ENCODE measurements at regions not wholly inside any gene's neighbourhood (a gene's known extent, or its start where the extent isn't known, plus 50 kb on each side); places are given as distances from the start of the nearest gene placed in this dataset.

GRCh38 chr12:24519759-24520158 lies 429.1 kb downstream of the BCAT1 start:
- Histone ChIP-seq H3K9me3 (replicated peaks in 1 of 2; ENCODE audit: control insufficient read depth in 2 of 2, insufficient read depth in 1 of 2, low read depth in 1 of 2, low read length in 2 of 2) (peaks cover 0 to 59% of the 10 kb centered on the region in 2 donors), H3K4me2 (ENCODE audit: insufficient read depth, low read length, poor library complexity, severe bottlenecking) (no peak overlapping the region), H2BK12ac (ENCODE audit: low read length) (no peak overlapping the region), H3K4me1 (ENCODE audit: control insufficient read depth in 2 of 2, insufficient read depth in 1 of 2, low read depth in 1 of 2, low read length in 2 of 2) (peaks cover 0 to 3% of the 10 kb centered on the region in 2 donors), H2BK5ac (ENCODE audit: low read length) (no peak overlapping the region), H3K14ac (ENCODE audit: low read length) (no peak overlapping the region), H3K23ac (ENCODE audit: low read depth, low read length, poor library complexity) (no peak overlapping the region), H3K18ac (ENCODE audit: low read length) (no peak overlapping the region), H2BK120ac (ENCODE audit: low read depth, low read length) (no peak overlapping the region), H2AFZ (ENCODE audit: low read length) (no peak overlapping the region), H3K79me1 (ENCODE audit: low read depth, low read length) (no peaks in the 10 kb centered on the region), H2BK15ac (ENCODE audit: low read length) (no peak overlapping the region), H3K27me3 (ENCODE audit: control insufficient read depth in 3 of 3, insufficient read depth in 3 of 3, low read depth in 1 of 3, low read length in 3 of 3) (no peaks in the 10 kb centered on the region), H3K36me3 (replicated peaks in 1 of 2; ENCODE audit: control insufficient read depth in 2 of 2, insufficient read depth in 2 of 2, low read length in 2 of 2) (no peaks in the 10 kb centered on the region), H4K8ac (ENCODE audit: low read depth, low read length) (no peak overlapping the region), H3K4ac (ENCODE audit: low read length) (no peak overlapping the region), H3K9ac (ENCODE audit: low read depth, low read length, poor library complexity) (no peak overlapping the region), H3K4me3 (ENCODE audit: low read length in 2 of 2) (no peak overlapping the region), H3K27ac (replicated peaks; ENCODE audit: low read length) (no peak overlapping the region), H2AK5ac (ENCODE audit: low read depth, low read length) (no peak overlapping the region), H4K91ac (ENCODE audit: low read depth, low read length, poor library complexity) (no peak overlapping the region)
- WGBS, 2 donors (ENCODE audit: extremely low coverage in 2 of 2, insufficient read length in 2 of 2, insufficient replicate concordance in 1 of 2): no CpG with 5 or more reads among the region's 1 CpG
- DNase-seq (ENCODE audit: low spot score): no peak

- Histone ChIP-seq H2BK5ac (ENCODE audit: low read length) (no peak overlapping the region), H3K4me2 (ENCODE audit: insufficient read depth, low read length, poor library complexity, severe bottlenecking) (no peak overlapping the region), H3K23ac (ENCODE audit: low read depth, low read length, poor library complexity) (no peak overlapping the region), H2AK5ac (ENCODE audit: low read depth, low read length) (no peak overlapping the region), H2BK15ac (ENCODE audit: low read length) (no peak overlapping the region), H3K79me1 (ENCODE audit: low read depth, low read length) (no peaks in the 10 kb centered on the region), H3K36me3 (replicated peaks in 1 of 2; ENCODE audit: control insufficient read depth in 2 of 2, insufficient read depth in 2 of 2, low read length in 2 of 2) (peaks cover 0 to 4% of the 10 kb centered on the region in 2 donors), H3K9ac (ENCODE audit: low read depth, low read length, poor library complexity) (no peak overlapping the region), H4K8ac (ENCODE audit: low read depth, low read length) (no peak overlapping the region), H3K4me1 (ENCODE audit: control insufficient read depth in 2 of 2, insufficient read depth in 1 of 2, low read depth in 1 of 2, low read length in 2 of 2) (peaks cover 0 to 3% of the 10 kb centered on the region in 2 donors), H2AFZ (ENCODE audit: low read length) (no peak overlapping the region), H3K27me3 (ENCODE audit: control insufficient read depth in 3 of 3, insufficient read depth in 3 of 3, low read depth in 1 of 3, low read length in 3 of 3) (no peaks in the 10 kb centered on the region), H2BK12ac (ENCODE audit: low read length) (no peak overlapping the region), H3K27ac (replicated peaks; ENCODE audit: low read length) (no peak overlapping the region), H3K14ac (ENCODE audit: low read length) (no peak overlapping the region), H3K9me3 (replicated peaks in 1 of 2; ENCODE audit: control insufficient read depth in 2 of 2, insufficient read depth in 1 of 2, low read depth in 1 of 2, low read length in 2 of 2) (peaks cover 2 to 40% of the 10 kb centered on the region in 2 donors), H4K91ac (ENCODE audit: low read depth, low read length, poor library complexity) (no peak overlapping the region), H3K18ac (ENCODE audit: low read length) (no peak overlapping the region), H3K4ac (ENCODE audit: low read length) (no peak overlapping the region), H2BK120ac (ENCODE audit: low read depth, low read length) (no peak overlapping the region), H3K4me3 (ENCODE audit: low read length in 2 of 2) (no peak overlapping the region)
- no peak for DNase-seq (ENCODE audit: low spot score)
- no CpG with 5 or more reads among the region's 1 CpG for WGBS, 2 donors (ENCODE audit: extremely low coverage in 2 of 2, insufficient read length in 2 of 2, insufficient replicate concordance in 1 of 2)
Measured at GRCh38 chr12:24517000-24517399, 431.9 kb downstream of the BCAT1 start.

GRCh38 chr12:24510581-24511125 lies 438.2 kb downstream of the BCAT1 start:
- Histone ChIP-seq H2BK15ac (ENCODE audit: low read length) (no peak overlapping the region), H3K9ac (ENCODE audit: low read depth, low read length, poor library complexity) (no peak overlapping the region), H3K79me1 (ENCODE audit: low read depth, low read length) (no peaks in the 10 kb centered on the region), H4K91ac (ENCODE audit: low read depth, low read length, poor library complexity) (no peak overlapping the region), H3K4me1 (ENCODE audit: control insufficient read depth in 2 of 2, insufficient read depth in 1 of 2, low read depth in 1 of 2, low read length in 2 of 2) (peaks cover 0 to 1% of the 10 kb centered on the region in 2 donors), H2AK5ac (ENCODE audit: low read depth, low read length) (no peak overlapping the region), H3K18ac (ENCODE audit: low read length) (no peak overlapping the region), H2BK120ac (ENCODE audit: low read depth, low read length) (no peak overlapping the region), H3K36me3 (replicated peaks in 1 of 2; ENCODE audit: control insufficient read depth in 2 of 2, insufficient read depth in 2 of 2, low read length in 2 of 2) (peaks cover 0 to 4% of the 10 kb centered on the region in 2 donors), H3K4me2 (ENCODE audit: insufficient read depth, low read length, poor library complexity, severe bottlenecking) (no peak overlapping the region), H3K27ac (replicated peaks; ENCODE audit: low read length) (no peak overlapping the region), H3K4ac (ENCODE audit: low read length) (no peak overlapping the region), H3K4me3 (ENCODE audit: low read length in 2 of 2) (no peak overlapping the region), H3K27me3 (ENCODE audit: control insufficient read depth in 3 of 3, insufficient read depth in 3 of 3, low read depth in 1 of 3, low read length in 3 of 3) (no peaks in the 10 kb centered on the region), H2BK5ac (ENCODE audit: low read length) (no peak overlapping the region), H3K14ac (ENCODE audit: low read length) (no peak overlapping the region), H4K8ac (ENCODE audit: low read depth, low read length) (no peak overlapping the region), H3K23ac (ENCODE audit: low read depth, low read length, poor library complexity) (no peak overlapping the region), H2AFZ (ENCODE audit: low read length) (no peak overlapping the region), H3K9me3 (replicated peaks in 1 of 2; ENCODE audit: control insufficient read depth in 2 of 2, insufficient read depth in 1 of 2, low read depth in 1 of 2, low read length in 2 of 2) (peaks cover 2 to 6% of the 10 kb centered on the region in 2 donors), H2BK12ac (ENCODE audit: low read length) (no peak overlapping the region)
- no CpG with 5 or more reads among the region's 5 CpGs for WGBS, 2 donors (ENCODE audit: extremely low coverage in 2 of 2, insufficient read length in 2 of 2, insufficient replicate concordance in 1 of 2)
- no peak for DNase-seq (ENCODE audit: low spot score)

GRCh38 chr12:24507827-24508226 lies 441.1 kb downstream of the BCAT1 start:
- WGBS, 2 donors (ENCODE audit: extremely low coverage in 2 of 2, insufficient read length in 2 of 2, insufficient replicate concordance in 1 of 2): no CpG with 5 or more reads among the region's 2 CpGs
- H2BK12ac ChIP-seq (ENCODE audit: low read length): no peak overlapping the region
- H2BK120ac ChIP-seq (ENCODE audit: low read depth, low read length): no peak overlapping the region
- H3K9ac ChIP-seq (ENCODE audit: low read depth, low read length, poor library complexity): no peak overlapping the region
- no peak overlapping the region for H3K23ac ChIP-seq (ENCODE audit: low read depth, low read length, poor library complexity)
- no peak overlapping the region for H3K14ac ChIP-seq (ENCODE audit: low read length)
- H2AK5ac ChIP-seq (ENCODE audit: low read depth, low read length): no peak overlapping the region
- no peak for DNase-seq (ENCODE audit: low spot score)
- H3K18ac ChIP-seq (ENCODE audit: low read length): no peak overlapping the region
- no peak overlapping the region for H2AFZ ChIP-seq (ENCODE audit: low read length)
- peaks cover 0 to 4% of the 10 kb centered on the region in 2 donors for H3K9me3 ChIP-seq (replicated peaks in 1 of 2; ENCODE audit: control insufficient read depth in 2 of 2, insufficient read depth in 1 of 2, low read depth in 1 of 2, low read length in 2 of 2)
- no peaks in the 10 kb centered on the region for H3K79me1 ChIP-seq (ENCODE audit: low read depth, low read length)
- no peak overlapping the region for H3K4ac ChIP-seq (ENCODE audit: low read length)
- no peaks in the 10 kb centered on the region for H3K27me3 ChIP-seq (ENCODE audit: control insufficient read depth in 3 of 3, insufficient read depth in 3 of 3, low read depth in 1 of 3, low read length in 3 of 3)
- no peak overlapping the region for H3K4me3 ChIP-seq (ENCODE audit: low read length in 2 of 2)
- H3K4me2 ChIP-seq (ENCODE audit: insufficient read depth, low read length, poor library complexity, severe bottlenecking): no peak overlapping the region
- no peak overlapping the region for H3K27ac ChIP-seq (replicated peaks; ENCODE audit: low read length)
- no peak overlapping the region for H4K91ac ChIP-seq (ENCODE audit: low read depth, low read length, poor library complexity)
- H4K8ac ChIP-seq (ENCODE audit: low read depth, low read length): no peak overlapping the region
- H3K36me3 ChIP-seq (replicated peaks in 1 of 2; ENCODE audit: control insufficient read depth in 2 of 2, insufficient read depth in 2 of 2, low read length in 2 of 2): peaks cover 0 to 2% of the 10 kb centered on the region in 2 donors
- no peak overlapping the region for H2BK15ac ChIP-seq (ENCODE audit: low read length)
- H3K4me1 ChIP-seq (ENCODE audit: control insufficient read depth in 2 of 2, insufficient read depth in 1 of 2, low read depth in 1 of 2, low read length in 2 of 2): peaks cover 0 to 1% of the 10 kb centered on the region in 2 donors
- no peak overlapping the region for H2BK5ac ChIP-seq (ENCODE audit: low read length)
